SU-DHL-6 (cell line): ENCODE measurements at regions not wholly inside any gene's neighbourhood (a gene's known extent, or its start where the extent isn't known, plus 50 kb on each side); places are given as distances from the start of the nearest gene placed in this dataset.
"Not testable (repeated sequence)": the region's sequence is repeated elsewhere in the genome, so short reads cannot be mapped to it uniquely, and the experiment has no call there.

ENCODE experiments used
- H2AFZ ChIP-seq: fragments of 200-600 bp; sonication (generic); 2 replicates; pipeline ENCODE4 v1.6.1; 2014; ENCODE audit warnings: low read depth, mild to moderate bottlenecking, moderate library complexity, mixed read lengths, antibody characterized with exemption, low read length; ENCODE audit not compliant: severe bottlenecking
- H3F3A ChIP-seq: fragments of 200-600 bp; shearing (Covaris generic); 2 replicates; pipeline ENCODE4 v1.6.0; 2016; ENCODE audit warnings: antibody characterized with exemption, mild to moderate bottlenecking; ENCODE audit not compliant: insufficient read depth
- H3K27ac ChIP-seq: fragments of 200-600 bp; sonication (generic); 2 replicates; pipeline ENCODE4 v1.5.1; 2016; ENCODE audit warnings: low read depth, mild to moderate bottlenecking, low read length, moderate library complexity, mixed read lengths
- H3K27me3 ChIP-seq: fragments of 200-600 bp; sonication (generic), shearing (Covaris generic); 2 replicates; pipeline ENCODE4 v1.6.0; 2014; ENCODE audit warnings: mild to moderate bottlenecking, low read length
- H3K36me3 ChIP-seq: fragments of 200-600 bp; sonication (generic); 2 replicates; pipeline ENCODE4 v1.6.1; 2014; ENCODE audit warnings: mild to moderate bottlenecking, low read length, mixed read lengths
- H3K4me2 ChIP-seq: fragments of 300-600, 200-600 bp; shearing (Covaris generic), sonication (generic); 2 replicates; pipeline ENCODE4 v1.6.0; 2014; ENCODE audit warnings: low read length, low read depth, mild to moderate bottlenecking; ENCODE audit not compliant: poor library complexity, severe bottlenecking
- H3K4me3 ChIP-seq: fragments of 200-600 bp; sonication (generic); 2 replicates; pipeline ENCODE4 v1.5.1; 2014; ENCODE audit warnings: antibody characterized with exemption, low read length, mild to moderate bottlenecking, mixed read lengths; ENCODE audit not compliant: insufficient read depth, poor library complexity, severe bottlenecking
- H3K79me2 ChIP-seq: fragments of 200-600 bp; sonication (generic); 2 replicates; pipeline ENCODE4 v1.6.1; 2014; ENCODE audit warnings: mild to moderate bottlenecking, low read length, moderate library complexity; ENCODE audit not compliant: insufficient read depth
- H3K9ac ChIP-seq: fragments of 200-600 bp; sonication (generic); 2 replicates; pipeline ENCODE4 v1.7.0; 2014; ENCODE audit warnings: mild to moderate bottlenecking, low read length
- H3K9me2 ChIP-seq: fragments of 200-600 bp; sonication (generic); replicated peaks from 2 replicates; pipeline ENCODE4 v1.6.1; 2014; ENCODE audit warnings: low read length; ENCODE audit not compliant: insufficient read depth
- H3K9me3 ChIP-seq: fragments of 200-600 bp; sonication (generic); 2 replicates; pipeline ENCODE4 v1.6.1; 2014; ENCODE audit warnings: low read length, mixed read lengths; ENCODE audit not compliant: insufficient read depth
- H4K20me1 ChIP-seq: fragments of 200-600 bp; sonication (generic); 2 replicates; pipeline ENCODE4 v1.6.1; 2014; ENCODE audit warnings: low read depth, mild to moderate bottlenecking, antibody characterized with exemption, low read length, moderate library complexity, mixed read lengths
- EZH2phosphoT487 ChIP-seq: fragments of 200-600 bp; sonication (generic), shearing (Covaris generic); conservative IDR thresholded peaks from 2 replicates; pipeline ENCODE4 v1.6.1; 2018; ENCODE audit warnings: mild to moderate bottlenecking, antibody characterized with exemption, low read length, moderate library complexity, mixed read lengths
- TF ChIP-seq, protein P1 (sequence below): fragments of 200-600 bp; sonication (generic); IDR thresholded peaks from one replicate; pipeline ENCODE4 v1.5.1; 2017; ENCODE audit warnings: antibody characterized with exemption, mild to moderate bottlenecking, low read length, moderate library complexity; ENCODE audit not compliant: insufficient read depth, poor library complexity, severe bottlenecking

DNA sequence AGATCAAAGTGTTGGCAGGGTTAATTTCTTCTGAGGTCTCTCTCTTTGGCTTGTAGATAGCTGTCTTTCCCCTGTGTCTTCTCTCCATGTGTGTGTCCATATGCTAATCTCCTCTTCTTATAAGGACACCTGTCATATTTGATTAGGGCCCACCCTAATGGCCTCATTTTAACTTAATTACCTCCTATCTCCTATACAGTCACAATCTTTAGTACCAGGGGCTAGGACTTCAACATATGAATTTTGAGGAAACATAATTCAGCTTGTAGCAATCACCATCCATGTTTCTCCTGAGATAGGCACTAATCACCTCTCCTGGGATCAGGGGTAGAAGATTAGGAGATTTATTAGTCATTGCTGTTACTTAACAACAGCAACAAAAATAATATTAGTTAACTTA lies 196.1 kb upstream of the RXFP2 start:
- H3K36me3 ChIP-seq, result no peaks in the 10 kb centered on the region
- H3K9me2 ChIP-seq, result no peaks in the 10 kb centered on the region
- H3K27ac ChIP-seq, result no peak overlapping the region
- H3F3A ChIP-seq, result no peaks in the 10 kb centered on the region
- TF ChIP-seq, protein P1, sequence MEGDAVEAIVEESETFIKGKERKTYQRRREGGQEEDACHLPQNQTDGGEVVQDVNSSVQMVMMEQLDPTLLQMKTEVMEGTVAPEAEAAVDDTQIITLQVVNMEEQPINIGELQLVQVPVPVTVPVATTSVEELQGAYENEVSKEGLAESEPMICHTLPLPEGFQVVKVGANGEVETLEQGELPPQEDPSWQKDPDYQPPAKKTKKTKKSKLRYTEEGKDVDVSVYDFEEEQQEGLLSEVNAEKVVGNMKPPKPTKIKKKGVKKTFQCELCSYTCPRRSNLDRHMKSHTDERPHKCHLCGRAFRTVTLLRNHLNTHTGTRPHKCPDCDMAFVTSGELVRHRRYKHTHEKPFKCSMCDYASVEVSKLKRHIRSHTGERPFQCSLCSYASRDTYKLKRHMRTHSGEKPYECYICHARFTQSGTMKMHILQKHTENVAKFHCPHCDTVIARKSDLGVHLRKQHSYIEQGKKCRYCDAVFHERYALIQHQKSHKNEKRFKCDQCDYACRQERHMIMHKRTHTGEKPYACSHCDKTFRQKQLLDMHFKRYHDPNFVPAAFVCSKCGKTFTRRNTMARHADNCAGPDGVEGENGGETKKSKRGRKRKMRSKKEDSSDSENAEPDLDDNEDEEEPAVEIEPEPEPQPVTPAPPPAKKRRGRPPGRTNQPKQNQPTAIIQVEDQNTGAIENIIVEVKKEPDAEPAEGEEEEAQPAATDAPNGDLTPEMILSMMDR, result no peak
- no peak for TF ChIP-seq EZH2phosphoT487
- H3K4me3 ChIP-seq, result no peak overlapping the region
- H3K9ac ChIP-seq, result no peak overlapping the region
- H3K9me3 ChIP-seq, result no peaks in the 10 kb centered on the region
- H4K20me1 ChIP-seq, result no peaks in the 10 kb centered on the region
- H3K4me2 ChIP-seq, result no peak overlapping the region
- H2AFZ ChIP-seq, result no peak overlapping the region
- no peaks in the 10 kb centered on the region for H3K79me2 ChIP-seq
- H3K27me3 ChIP-seq, result no peaks in the 10 kb centered on the region

DNA sequence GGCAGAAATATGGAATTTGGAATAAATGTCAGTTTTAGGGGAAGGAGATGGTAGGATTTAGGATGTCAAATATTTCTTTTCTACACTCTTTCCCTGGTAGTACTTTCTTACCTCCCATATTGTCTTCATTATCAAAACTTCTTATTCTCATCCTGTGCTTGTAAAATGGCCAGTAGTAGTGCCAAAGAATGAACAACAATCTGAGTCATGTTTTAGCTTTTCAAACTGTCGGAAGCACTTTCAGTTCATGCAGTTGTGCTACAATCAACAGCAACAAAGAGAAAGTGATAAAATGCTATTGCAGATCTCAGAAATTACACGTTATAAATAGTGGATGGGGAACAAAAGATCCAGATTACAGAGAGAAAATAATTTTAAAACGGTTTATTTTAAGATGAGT lies 193.7 kb upstream of the RXFP2 start:
- Histone ChIP-seq H3F3A (no peaks in the 10 kb centered on the region), H2AFZ (no peak overlapping the region), H3K9me2 (no peaks in the 10 kb centered on the region), H3K27ac (no peak overlapping the region), H3K36me3 (no peaks in the 10 kb centered on the region), H4K20me1 (no peaks in the 10 kb centered on the region), H3K27me3 (no peaks in the 10 kb centered on the region), H3K79me2 (no peaks in the 10 kb centered on the region), H3K4me3 (no peak overlapping the region), H3K9me3 (no peaks in the 10 kb centered on the region), H3K9ac (no peak overlapping the region), H3K4me2 (no peak overlapping the region)
- TF ChIP-seq, protein P1, result no peak
- TF ChIP-seq EZH2phosphoT487, result no peak

DNA sequence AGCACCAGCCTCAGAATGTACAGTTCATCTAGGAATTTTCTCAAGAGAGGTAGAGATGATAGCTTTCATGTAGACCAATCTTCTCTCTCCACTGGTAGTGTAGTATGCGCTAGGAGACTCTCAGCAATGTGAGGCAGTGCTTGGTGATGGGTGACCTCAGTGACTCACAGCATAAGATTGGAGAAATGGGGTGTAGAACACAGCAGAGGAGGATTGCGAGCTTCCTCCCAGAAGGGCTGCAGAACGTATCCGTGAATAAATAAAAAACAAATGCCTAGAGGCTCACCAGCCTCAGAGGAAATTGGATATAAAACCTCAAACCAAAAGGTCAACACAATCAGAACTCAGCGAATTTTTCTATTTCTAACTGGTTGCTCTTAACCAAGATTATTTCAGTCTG lies 182.9 kb upstream of the RXFP2 start:
- Histone ChIP-seq H3K9me2 (no peaks in the 10 kb centered on the region; the same call in 1 of the 2 replicates), H2AFZ (no peak overlapping the region), H3K36me3 (no peaks in the 10 kb centered on the region), H3K9ac (no peak overlapping the region), H3K4me3 (no peak overlapping the region), H3K4me2 (no peak overlapping the region), H4K20me1 (no peaks in the 10 kb centered on the region), H3F3A (no peaks in the 10 kb centered on the region), H3K79me2 (no peaks in the 10 kb centered on the region), H3K27me3 (no peaks in the 10 kb centered on the region), H3K9me3 (no peaks in the 10 kb centered on the region), H3K27ac (no peak overlapping the region)
- TF ChIP-seq, protein P1, result no peak
- TF ChIP-seq EZH2phosphoT487, result no peak

DNA sequence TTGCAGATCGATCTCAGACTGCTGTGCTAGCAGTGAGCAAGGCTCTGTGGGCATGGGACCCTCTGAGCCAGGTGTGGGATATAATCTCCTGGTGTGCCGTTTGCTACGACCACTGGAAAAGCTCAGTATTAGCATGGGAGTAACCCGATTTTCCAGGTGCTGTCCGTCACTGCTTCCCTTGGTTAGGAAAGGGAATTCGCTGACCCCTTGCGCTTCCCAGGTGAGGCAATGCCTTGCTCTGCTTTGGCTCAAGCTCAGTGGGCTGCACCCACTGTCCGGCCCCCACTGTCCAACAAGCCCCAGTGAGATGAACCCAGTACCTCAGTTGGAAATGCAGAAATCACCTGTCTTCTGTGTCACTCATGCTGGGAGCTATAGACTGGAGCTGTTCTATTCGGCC lies 155.1 kb upstream of the RXFP2 start:
- not testable (repeated sequence) for H3K9me3 ChIP-seq, H2AFZ ChIP-seq, H3K4me2 ChIP-seq, H3K27ac ChIP-seq, H3K4me3 ChIP-seq, H4K20me1 ChIP-seq, H3K79me2 ChIP-seq, H3F3A ChIP-seq, H3K27me3 ChIP-seq, H3K36me3 ChIP-seq, H3K9me2 ChIP-seq, H3K9ac ChIP-seq
